Ovary (tissue), 3 donors: ENCODE measurements at regions not wholly inside any gene's neighbourhood (a gene's known extent, or its start where the extent isn't known, plus 50 kb on each side); places are given as distances from the start of the nearest gene placed in this dataset.

Experiments used
- CTCF ChIP-seq, 3 donors: fragments of 450-650 bp in 2 of 3; fragments of 200-600 bp in 1 of 3; IDR thresholded peaks; one replicate each; pipeline versions ENCODE4 v1.5.1 to v1.8.0; 2016 to 2022; ENCODE audit warnings: antibody characterized with exemption in 3 of 3, mild to moderate bottlenecking in 1 of 3
- EP300 ChIP-seq: sonication (generic); formaldehyde crosslinking; IDR thresholded peaks from one replicate; pipeline ENCODE4 v1.6.1; 2017; ENCODE audit warnings: antibody characterized with exemption
- POLR2A ChIP-seq: fragments of 450-650 bp; IDR thresholded peaks from one replicate; pipeline ENCODE4 v1.6.1; 2017; ENCODE audit warnings: antibody characterized with exemption, mild to moderate bottlenecking, moderate library complexity
- donor health status: DM: no; HTN: no; CAD: no.

GRCh38 chr16:51376080-51376479, 225.0 kb upstream of the SALL1 start:
- TF ChIP-seq POLR2A: no peak
- no peak for TF ChIP-seq CTCF (IDR thresholded peaks at IDR 0.05)
- no peak for TF ChIP-seq EP300
